Suprapubic skin (tissue), 4 donors: ENCODE measurements at regions not wholly inside any gene's neighbourhood (a gene's known extent, or its start where the extent isn't known, plus 50 kb on each side); places are given as distances from the start of the nearest gene placed in this dataset.

Experiments
- DNase-seq, 2 donors: peaks; one replicate each; pipeline ENCODE4 v3.0.0-alpha.2; 2019; ENCODE audit warnings: low spot score in 2 of 2
- H3K27ac ChIP-seq: fragments of 200-600 bp; sonication (generic); one replicate; pipeline ENCODE4 v1.5.1; 2019
- H3K27me3 ChIP-seq: fragments of 200-600 bp; sonication (generic); one replicate; pipeline ENCODE4 v1.5.1; 2019
- H3K36me3 ChIP-seq: fragments of 200-600 bp; sonication (generic); one replicate; pipeline ENCODE4 v1.5.1; 2019
- H3K4me1 ChIP-seq: fragments of 200-600 bp; sonication (generic); one replicate; pipeline ENCODE4 v1.5.1; 2019
- H3K4me3 ChIP-seq: fragments of 200-600 bp; sonication (generic); one replicate; pipeline ENCODE4 v1.5.1; 2019; ENCODE audit warnings: mild to moderate bottlenecking
- H3K9me3 ChIP-seq: fragments of 200-600 bp; sonication (generic); one replicate; pipeline ENCODE4 v1.5.1; 2019
- EP300 ChIP-seq: sonication (generic); formaldehyde crosslinking; IDR thresholded peaks from one replicate; pipeline ENCODE4 v1.6.1; 2017; ENCODE audit warnings: antibody characterized with exemption
- POLR2A ChIP-seq, 2 donors: fragments of 450-650 bp; IDR thresholded peaks; one replicate each; pipeline ENCODE4 v1.6.1; 2017; ENCODE audit warnings: antibody characterized with exemption in 2 of 2, mild to moderate bottlenecking in 2 of 2, moderate library complexity in 2 of 2
- POLR2AphosphoS5 ChIP-seq, 3 donors: sonication (generic); formaldehyde crosslinking; IDR thresholded peaks; one replicate each; pipeline ENCODE4 v1.6.1; 2017; ENCODE audit warnings: antibody characterized with exemption in 3 of 3
- WGBS: methylation state at CpG from one replicate; pipeline ENCODE4 v1.1.5; 2018; 5-methylcytosine and 5-hydroxymethylcytosine counted together
- TF ChIP-seq, protein P1 (sequence below), 2 donors: fragments of 200-600 bp in 1 of 2; fragments of 450-650 bp in 1 of 2; sonication (generic) in 1 of 2; IDR thresholded peaks; one replicate each; pipeline ENCODE4 v1.5.1; 2016 to 2019; ENCODE audit warnings: antibody characterized with exemption in 2 of 2, mild to moderate bottlenecking in 1 of 2, moderate library complexity in 1 of 2

GRCh38 chr1:2969845-2970291 is 51.4 kb upstream of the ACTRT2 start:
- no peaks in the 10 kb centered on the region for H3K4me1 ChIP-seq
- no peaks in the 10 kb centered on the region for H3K9me3 ChIP-seq
- H3K27me3 ChIP-seq, result peaks cover 70% of the 10 kb centered on the region
- 82% methylated on average over 7 of the region's 23 CpGs for WGBS
- no peaks in the 10 kb centered on the region for H3K36me3 ChIP-seq
- no peak overlapping the region for H3K27ac ChIP-seq
- TF ChIP-seq, protein P1, sequence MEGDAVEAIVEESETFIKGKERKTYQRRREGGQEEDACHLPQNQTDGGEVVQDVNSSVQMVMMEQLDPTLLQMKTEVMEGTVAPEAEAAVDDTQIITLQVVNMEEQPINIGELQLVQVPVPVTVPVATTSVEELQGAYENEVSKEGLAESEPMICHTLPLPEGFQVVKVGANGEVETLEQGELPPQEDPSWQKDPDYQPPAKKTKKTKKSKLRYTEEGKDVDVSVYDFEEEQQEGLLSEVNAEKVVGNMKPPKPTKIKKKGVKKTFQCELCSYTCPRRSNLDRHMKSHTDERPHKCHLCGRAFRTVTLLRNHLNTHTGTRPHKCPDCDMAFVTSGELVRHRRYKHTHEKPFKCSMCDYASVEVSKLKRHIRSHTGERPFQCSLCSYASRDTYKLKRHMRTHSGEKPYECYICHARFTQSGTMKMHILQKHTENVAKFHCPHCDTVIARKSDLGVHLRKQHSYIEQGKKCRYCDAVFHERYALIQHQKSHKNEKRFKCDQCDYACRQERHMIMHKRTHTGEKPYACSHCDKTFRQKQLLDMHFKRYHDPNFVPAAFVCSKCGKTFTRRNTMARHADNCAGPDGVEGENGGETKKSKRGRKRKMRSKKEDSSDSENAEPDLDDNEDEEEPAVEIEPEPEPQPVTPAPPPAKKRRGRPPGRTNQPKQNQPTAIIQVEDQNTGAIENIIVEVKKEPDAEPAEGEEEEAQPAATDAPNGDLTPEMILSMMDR (IDR thresholded peaks at IDR 0.05), result no peak
- TF ChIP-seq EP300, result no peak
- TF ChIP-seq POLR2A (IDR thresholded peaks at IDR 0.05), result no peak
- TF ChIP-seq POLR2AphosphoS5 (IDR thresholded peaks at IDR 0.05), result no peak
- H3K4me3 ChIP-seq, result no peak overlapping the region
- peak in 1 of 2 donors; percentile 19 for DNase-seq

DNA sequence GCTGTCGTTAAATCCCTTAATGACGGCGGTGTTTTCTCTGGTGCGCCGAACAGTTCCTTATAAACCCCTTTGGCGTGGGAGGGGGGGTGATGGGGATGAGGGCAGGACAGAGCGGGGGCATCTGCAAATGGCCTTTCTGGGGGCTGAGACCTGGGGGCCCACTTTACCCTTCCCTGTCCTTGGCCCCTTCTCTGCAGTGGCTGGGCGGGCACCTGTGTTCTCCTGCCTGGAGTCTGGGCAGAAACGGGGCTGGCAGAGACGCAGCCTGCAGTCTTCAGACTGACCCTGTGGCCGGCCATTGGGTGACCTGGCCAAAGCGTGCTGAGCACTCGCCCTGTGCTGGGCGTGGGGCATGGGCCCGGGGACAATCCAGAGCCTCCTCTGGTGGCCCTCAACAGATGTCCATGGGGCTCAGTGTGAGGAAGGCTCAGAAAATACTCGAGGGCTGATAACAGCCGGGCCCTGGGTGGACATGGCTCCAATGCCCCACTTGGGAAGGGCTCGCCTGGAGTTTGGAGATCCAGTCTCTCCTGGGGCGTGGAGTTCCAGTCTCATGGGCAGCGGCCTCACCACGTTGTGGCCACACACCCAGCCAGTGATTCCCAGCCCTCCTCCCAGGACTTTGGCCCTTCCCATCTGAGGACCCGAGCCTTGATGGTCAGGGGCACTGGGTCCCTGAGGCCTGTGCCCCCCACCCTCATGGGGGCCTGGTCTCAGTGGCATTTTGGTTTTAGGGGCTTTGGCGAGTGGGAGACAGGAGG is 50.8 kb upstream of the ACTRT2 start:
- H3K36me3 ChIP-seq, result no peaks in the 10 kb centered on the region
- peak; percentile 32 to 74 for DNase-seq
- WGBS, result 84% methylated on average over 17 of the region's 23 CpGs
- H3K27me3 ChIP-seq, result peaks cover 70% of the 10 kb centered on the region
- H3K9me3 ChIP-seq, result no peaks in the 10 kb centered on the region
- H3K27ac ChIP-seq, result no peak overlapping the region
- no peak for TF ChIP-seq POLR2A (IDR thresholded peaks at IDR 0.05)
- TF ChIP-seq, protein P1 (IDR thresholded peaks at IDR 0.05), result no peak
- no peaks in the 10 kb centered on the region for H3K4me1 ChIP-seq
- no peak overlapping the region for H3K4me3 ChIP-seq

DNA sequence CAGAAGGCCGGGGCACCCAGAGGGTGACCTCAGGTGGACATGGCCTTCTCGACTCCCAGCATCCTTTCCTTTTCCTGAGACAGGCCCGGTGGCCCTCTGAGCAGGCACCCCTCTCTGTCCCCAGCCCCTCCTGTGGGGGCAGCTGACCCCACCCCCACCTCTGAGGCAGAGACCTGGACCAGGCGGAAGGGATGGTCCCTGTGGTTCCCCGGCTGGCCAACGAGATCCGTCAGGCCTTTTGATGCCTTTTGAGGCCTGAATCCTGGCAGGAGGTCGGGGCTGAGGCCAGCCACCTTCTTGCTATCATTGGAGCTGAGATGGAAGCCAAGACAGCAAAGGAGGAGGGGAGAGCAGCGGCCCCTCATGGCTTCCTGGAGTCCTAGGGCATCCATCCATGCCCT is 50.2 kb upstream of the ACTRT2 start:
- no peaks in the 10 kb centered on the region for H3K36me3 ChIP-seq
- H3K27me3 ChIP-seq, result peaks cover 69% of the 10 kb centered on the region
- H3K27ac ChIP-seq, result no peak overlapping the region
- no peak overlapping the region for H3K4me3 ChIP-seq
- H3K9me3 ChIP-seq, result no peaks in the 10 kb centered on the region
- no peaks in the 10 kb centered on the region for H3K4me1 ChIP-seq
- 97% methylated on average over 5 of the region's 9 CpGs for WGBS
- TF ChIP-seq, protein P1 (IDR thresholded peaks at IDR 0.05), result no peak
- TF ChIP-seq POLR2AphosphoS5 (IDR thresholded peaks at IDR 0.05) (no peak), POLR2A (IDR thresholded peaks at IDR 0.05) (no peak), EP300 (no peak)
- DNase-seq, result peak; percentile 57 to 69
